Mammary epithelial cell (primary cell): ENCODE measurements at regions not wholly inside any gene's neighbourhood (a gene's known extent, or its start where the extent isn't known, plus 50 kb on each side); places are given as distances from the start of the nearest gene placed in this dataset.

Experiments used
- EZH2 ChIP-seq: IDR thresholded peaks from 2 replicates; pipeline ENCODE4 v1.6.1; 2012; ENCODE audit warnings: low read length, inconsistent platforms, borderline replicate concordance
- TF ChIP-seq, protein P1 (sequence below), 2 donors: IDR thresholded peaks in 1 of 2; conservative IDR thresholded peaks in 1 of 2; 2 replicates each; pipeline ENCODE4 v1.5.1; 2011 to 2012; ENCODE audit warnings: inconsistent platforms in 2 of 2, low read length in 2 of 2, mild to moderate bottlenecking in 2 of 2, control low read depth in 1 of 2, low read depth in 1 of 2; ENCODE audit not compliant: insufficient read depth in 1 of 2; ENCODE audit errors: extremely low read depth in 1 of 2

GRCh38 chr11:36933481-36933880, 335.4 kb upstream of the RAG2 start:
- TF ChIP-seq, protein P1, sequence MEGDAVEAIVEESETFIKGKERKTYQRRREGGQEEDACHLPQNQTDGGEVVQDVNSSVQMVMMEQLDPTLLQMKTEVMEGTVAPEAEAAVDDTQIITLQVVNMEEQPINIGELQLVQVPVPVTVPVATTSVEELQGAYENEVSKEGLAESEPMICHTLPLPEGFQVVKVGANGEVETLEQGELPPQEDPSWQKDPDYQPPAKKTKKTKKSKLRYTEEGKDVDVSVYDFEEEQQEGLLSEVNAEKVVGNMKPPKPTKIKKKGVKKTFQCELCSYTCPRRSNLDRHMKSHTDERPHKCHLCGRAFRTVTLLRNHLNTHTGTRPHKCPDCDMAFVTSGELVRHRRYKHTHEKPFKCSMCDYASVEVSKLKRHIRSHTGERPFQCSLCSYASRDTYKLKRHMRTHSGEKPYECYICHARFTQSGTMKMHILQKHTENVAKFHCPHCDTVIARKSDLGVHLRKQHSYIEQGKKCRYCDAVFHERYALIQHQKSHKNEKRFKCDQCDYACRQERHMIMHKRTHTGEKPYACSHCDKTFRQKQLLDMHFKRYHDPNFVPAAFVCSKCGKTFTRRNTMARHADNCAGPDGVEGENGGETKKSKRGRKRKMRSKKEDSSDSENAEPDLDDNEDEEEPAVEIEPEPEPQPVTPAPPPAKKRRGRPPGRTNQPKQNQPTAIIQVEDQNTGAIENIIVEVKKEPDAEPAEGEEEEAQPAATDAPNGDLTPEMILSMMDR (conservative IDR thresholded peaks at IDR 0.05 in 1 of 2, IDR thresholded peaks at IDR 0.05 in 1 of 2; ENCODE audit: extremely low read depth in 1 of 2, insufficient read depth in 1 of 2, low read depth in 1 of 2, low read length in 2 of 2) = no peak
- no peak for TF ChIP-seq EZH2
